ENCODE measurements at regions not wholly inside any gene's neighbourhood (a gene's known extent, or its start where the extent isn't known, plus 50 kb on each side); places are given as distances from the start of the nearest gene placed in this dataset.

- no peaks in the 10 kb centered on the region for H3K27me3 ChIP-seq (ENCODE audit: control insufficient read depth in 3 of 3, insufficient read depth in 3 of 3, low read length in 2 of 3)
- peaks cover 0 to under 1% (median 0%) of the 10 kb centered on the region in 4 donors for H3K9me3 ChIP-seq (ENCODE audit: control insufficient read depth in 4 of 4, insufficient read depth in 3 of 4, low read length in 3 of 4)
- H3K4me3 ChIP-seq: no peak overlapping the region
- TF ChIP-seq CTCF (IDR thresholded peaks at IDR 0.05; ENCODE audit: control extremely low read depth, extremely low read depth): no peak
- H3K36me3 ChIP-seq (ENCODE audit: control insufficient read depth in 4 of 4, insufficient read depth in 4 of 4, low read length in 4 of 4): no peaks in the 10 kb centered on the region
- H3K9ac ChIP-seq (ENCODE audit: insufficient read depth in 1 of 2, low read length in 2 of 2): no peak overlapping the region
- ATAC-seq (ENCODE audit: insufficient read depth, low FRiP score): no peak
- H3K27ac ChIP-seq (ENCODE audit: low read depth in 1 of 2, low read length in 1 of 2): no peak overlapping the region
- H3K4me1 ChIP-seq (ENCODE audit: control insufficient read depth in 5 of 5, insufficient read depth in 5 of 5, low read length in 5 of 5): no peaks in the 10 kb centered on the region
- no peak for DNase-seq
- 61 to 63% methylated on average over 2 of the region's 2 CpGs for WGBS, 2 donors
These were observed 471.3 kb downstream of the PLA2G4A start for GRCh38 chr1:187300081-187300480.

DNA sequence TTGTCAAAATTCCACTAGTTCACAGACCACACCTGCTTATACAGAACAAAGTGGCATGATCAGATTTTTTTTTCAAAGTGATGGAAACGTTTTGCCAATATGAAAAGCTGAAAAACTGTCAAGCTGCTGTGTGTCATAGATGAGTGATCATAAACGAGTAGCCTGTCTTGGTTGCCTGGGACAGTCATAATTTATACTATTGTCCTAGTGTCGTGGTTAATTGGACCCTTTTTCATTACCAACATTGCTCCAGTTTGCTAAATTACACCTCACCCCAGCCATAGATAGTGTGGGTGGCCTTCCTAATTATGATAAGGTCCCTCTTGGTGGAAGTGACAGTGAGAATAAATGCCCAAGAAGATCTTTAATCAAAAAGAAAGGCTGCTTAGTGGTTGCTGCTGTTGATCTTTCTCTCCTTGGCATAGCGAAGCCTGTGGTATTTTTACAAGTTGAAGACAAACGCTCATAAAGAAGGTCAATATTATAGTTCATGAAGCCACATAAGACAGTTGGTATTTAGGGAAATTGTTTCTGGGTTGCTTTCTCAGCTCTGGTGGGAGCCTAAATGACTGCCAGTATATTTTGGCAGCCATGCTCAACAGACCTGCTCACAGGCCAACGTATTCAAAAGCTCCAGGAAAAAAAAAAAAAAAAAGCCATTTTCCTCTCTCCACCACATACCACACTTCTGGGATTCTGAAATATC, 478.1 kb downstream of the PLA2G4A start:
- H3K27ac ChIP-seq (ENCODE audit: low read depth in 1 of 2, low read length in 1 of 2): no peak overlapping the region
- H3K4me1 ChIP-seq (ENCODE audit: control insufficient read depth in 5 of 5, insufficient read depth in 5 of 5, low read length in 5 of 5): no peaks in the 10 kb centered on the region
- H3K9ac ChIP-seq (ENCODE audit: insufficient read depth in 1 of 2, low read length in 2 of 2): no peak overlapping the region
- peaks cover 0 to 3% (median 0%) of the 10 kb centered on the region in 4 donors for H3K9me3 ChIP-seq (ENCODE audit: control insufficient read depth in 4 of 4, insufficient read depth in 3 of 4, low read length in 3 of 4)
- no peak for DNase-seq
- 65 to 79% methylated on average over 6 of the region's 6 CpGs for WGBS, 2 donors
- ATAC-seq (ENCODE audit: insufficient read depth, low FRiP score): no peak
- H3K4me3 ChIP-seq: no peak overlapping the region
- H3K36me3 ChIP-seq (ENCODE audit: control insufficient read depth in 4 of 4, insufficient read depth in 4 of 4, low read length in 4 of 4): no peaks in the 10 kb centered on the region
- TF ChIP-seq CTCF (IDR thresholded peaks at IDR 0.05; ENCODE audit: control extremely low read depth, extremely low read depth): no peak
- H3K27me3 ChIP-seq (ENCODE audit: control insufficient read depth in 3 of 3, insufficient read depth in 3 of 3, low read length in 2 of 3): peaks cover 0 to 2% (median 0%) of the 10 kb centered on the region in 3 donors

DNA sequence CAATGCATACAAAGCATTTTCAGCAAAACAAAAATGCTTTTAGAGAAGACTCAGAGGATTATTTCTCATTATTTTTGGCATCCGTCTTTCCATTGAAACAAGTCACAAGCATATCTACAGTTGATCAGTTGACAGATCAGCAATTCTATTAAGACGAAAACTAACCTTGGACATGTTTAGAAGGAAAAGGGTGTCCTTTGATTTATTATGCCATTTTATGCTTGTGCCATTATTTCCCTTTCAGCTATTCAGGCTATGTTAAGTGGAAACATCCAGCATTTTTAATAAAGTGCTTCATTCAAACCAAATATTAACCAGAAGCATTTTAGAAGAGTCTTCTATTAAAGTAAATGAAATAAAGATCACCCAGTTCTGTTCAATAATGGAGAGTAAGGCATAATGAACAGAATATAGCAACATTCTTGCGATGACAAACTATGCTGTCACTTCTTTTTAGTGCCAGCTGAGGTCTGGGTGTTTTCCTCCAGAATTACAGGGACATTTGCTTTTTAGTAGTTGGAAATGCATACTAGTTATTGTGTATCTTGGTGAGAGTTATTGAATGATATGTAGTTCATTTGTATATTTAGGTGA, 481.4 kb downstream of the PLA2G4A start:
- Histone ChIP-seq H3K27ac (ENCODE audit: low read depth in 1 of 2, low read length in 1 of 2) (no peak overlapping the region), H3K9me3 (ENCODE audit: control insufficient read depth in 4 of 4, insufficient read depth in 3 of 4, low read length in 3 of 4) (peaks cover 0 to 3% (median 0%) of the 10 kb centered on the region in 4 donors), H3K4me3 (no peak overlapping the region), H3K4me1 (ENCODE audit: control insufficient read depth in 5 of 5, insufficient read depth in 5 of 5, low read length in 5 of 5) (no peaks in the 10 kb centered on the region), H3K27me3 (ENCODE audit: control insufficient read depth in 3 of 3, insufficient read depth in 3 of 3, low read length in 2 of 3) (peaks cover 0 to 2% (median 0%) of the 10 kb centered on the region in 3 donors), H3K36me3 (ENCODE audit: control insufficient read depth in 4 of 4, insufficient read depth in 4 of 4, low read length in 4 of 4) (no peaks in the 10 kb centered on the region), H3K9ac (ENCODE audit: insufficient read depth in 1 of 2, low read length in 2 of 2) (no peak overlapping the region)
- TF ChIP-seq CTCF (IDR thresholded peaks at IDR 0.05; ENCODE audit: control extremely low read depth, extremely low read depth): no peak
- DNase-seq (no peak), ATAC-seq (ENCODE audit: insufficient read depth, low FRiP score) (no peak)
- 60 to 65% methylated on average over 3 of the region's 3 CpGs for WGBS, 2 donors
